Suprapubic skin (tissue), 4 donors: ENCODE measurements at regions not wholly inside any gene's neighbourhood (a gene's known extent, or its start where the extent isn't known, plus 50 kb on each side); places are given as distances from the start of the nearest gene placed in this dataset.
"Not testable (repeated sequence)": the region's sequence is repeated elsewhere in the genome, so short reads cannot be mapped to it uniquely, and the experiment has no call there.

ENCODE experiments used
- DNase-seq, 2 donors: peaks; one replicate each; pipeline ENCODE4 v3.0.0-alpha.2; 2019; ENCODE audit warnings: low spot score in 2 of 2
- H3K27ac ChIP-seq: fragments of 200-600 bp; sonication (generic); one replicate; pipeline ENCODE4 v1.5.1; 2019
- H3K27me3 ChIP-seq: fragments of 200-600 bp; sonication (generic); one replicate; pipeline ENCODE4 v1.5.1; 2019
- H3K36me3 ChIP-seq: fragments of 200-600 bp; sonication (generic); one replicate; pipeline ENCODE4 v1.5.1; 2019
- H3K4me1 ChIP-seq: fragments of 200-600 bp; sonication (generic); one replicate; pipeline ENCODE4 v1.5.1; 2019
- H3K4me3 ChIP-seq: fragments of 200-600 bp; sonication (generic); one replicate; pipeline ENCODE4 v1.5.1; 2019; ENCODE audit warnings: mild to moderate bottlenecking
- H3K9me3 ChIP-seq: fragments of 200-600 bp; sonication (generic); one replicate; pipeline ENCODE4 v1.5.1; 2019
- CTCF ChIP-seq, 2 donors: fragments of 200-600 bp in 1 of 2; fragments of 450-650 bp in 1 of 2; sonication (generic) in 1 of 2; IDR thresholded peaks; one replicate each; pipeline ENCODE4 v1.5.1; 2016 to 2019; ENCODE audit warnings: antibody characterized with exemption in 2 of 2, mild to moderate bottlenecking in 1 of 2, moderate library complexity in 1 of 2
- EP300 ChIP-seq: sonication (generic); formaldehyde crosslinking; IDR thresholded peaks from one replicate; pipeline ENCODE4 v1.6.1; 2017; ENCODE audit warnings: antibody characterized with exemption
- POLR2A ChIP-seq, 2 donors: fragments of 450-650 bp; IDR thresholded peaks; one replicate each; pipeline ENCODE4 v1.6.1; 2017; ENCODE audit warnings: antibody characterized with exemption in 2 of 2, mild to moderate bottlenecking in 2 of 2, moderate library complexity in 2 of 2
- POLR2AphosphoS5 ChIP-seq, 3 donors: sonication (generic); formaldehyde crosslinking; IDR thresholded peaks; one replicate each; pipeline ENCODE4 v1.6.1; 2017; ENCODE audit warnings: antibody characterized with exemption in 3 of 3
- WGBS: methylation state at CpG from one replicate; pipeline ENCODE4 v1.1.5; 2018; 5-methylcytosine and 5-hydroxymethylcytosine counted together

- TF ChIP-seq CTCF (IDR thresholded peaks at IDR 0.05) (no peak), EP300 (no peak), POLR2A (IDR thresholded peaks at IDR 0.05) (no peak), POLR2AphosphoS5 (IDR thresholded peaks at IDR 0.05) (no peak)
- H3K9me3 ChIP-seq, result no peaks in the 10 kb centered on the region
These were observed 251.2 kb upstream of the SGCG start for GRCh38 chr13:22929381-22930126.

GRCh38 chr13:22931576-22931975, 249.2 kb upstream of the SGCG start:
- Histone ChIP-seq H3K4me3 (no peak overlapping the region), H3K36me3 (no peaks in the 10 kb centered on the region), H3K27me3 (peaks cover 3% of the 10 kb centered on the region), H3K9me3 (no peaks in the 10 kb centered on the region), H3K4me1 (peaks cover 9% of the 10 kb centered on the region), H3K27ac (no peak overlapping the region)
- 42% methylated on average over 1 of the region's 1 CpG for WGBS
- no peak for TF ChIP-seq POLR2AphosphoS5 (IDR thresholded peaks at IDR 0.05)
- TF ChIP-seq CTCF (IDR thresholded peaks at IDR 0.05), result no peak
- TF ChIP-seq POLR2A (IDR thresholded peaks at IDR 0.05), result no peak
- TF ChIP-seq EP300, result no peak
- no peak for DNase-seq

More at GRCh38 chr13:22929381-22930126, 251.2 kb upstream of the SGCG start:
- H3K27me3 ChIP-seq, result peaks cover 3% of the 10 kb centered on the region
- WGBS, result 88% methylated on average over 7 of the region's 7 CpGs
- peak in 1 of 2 donors; percentile 55 for DNase-seq
- no peak overlapping the region for H3K27ac ChIP-seq
- H3K4me1 ChIP-seq, result peaks cover 12% of the 10 kb centered on the region
- H3K36me3 ChIP-seq, result no peaks in the 10 kb centered on the region
- H3K4me3 ChIP-seq, result no peak overlapping the region

- peak in 1 of 2 donors; percentile 64 for DNase-seq
- not testable (repeated sequence) for H3K27ac ChIP-seq, H3K9me3 ChIP-seq, H3K27me3 ChIP-seq, H3K36me3 ChIP-seq, H3K4me1 ChIP-seq, H3K4me3 ChIP-seq
- 89% methylated on average over 15 of the region's 20 CpGs for WGBS
These were observed 248.0 kb upstream of the SGCG start for GRCh38 chr13:22932632-22933412.

- 79% methylated on average over 8 of the region's 8 CpGs for WGBS
- TF ChIP-seq EP300, result no peak
- TF ChIP-seq POLR2AphosphoS5 (IDR thresholded peaks at IDR 0.05), result no peak
- no peak for TF ChIP-seq POLR2A (IDR thresholded peaks at IDR 0.05)
- no peak for TF ChIP-seq CTCF (IDR thresholded peaks at IDR 0.05)
- Histone ChIP-seq H3K27ac (no peak overlapping the region), H3K4me1 (no peaks in the 10 kb centered on the region), H3K9me3 (no peaks in the 10 kb centered on the region), H3K4me3 (no peak overlapping the region), H3K36me3 (no peaks in the 10 kb centered on the region), H3K27me3 (no peaks in the 10 kb centered on the region)
- no peak for DNase-seq
These were observed 247.1 kb upstream of the SGCG start for GRCh38 chr13:22933571-22934181.

GRCh38 chr13:22934744-22935523, 245.8 kb upstream of the SGCG start:
- Histone ChIP-seq H3K4me1 (no peaks in the 10 kb centered on the region), H3K27me3 (no peaks in the 10 kb centered on the region), H3K4me3 (no peak overlapping the region), H3K27ac (no peak overlapping the region), H3K9me3 (no peaks in the 10 kb centered on the region), H3K36me3 (no peaks in the 10 kb centered on the region)
- 86% methylated on average over 7 of the region's 25 CpGs for WGBS
- TF ChIP-seq EP300 (no peak), POLR2AphosphoS5 (IDR thresholded peaks at IDR 0.05) (no peak), POLR2A (IDR thresholded peaks at IDR 0.05) (no peak), CTCF (IDR thresholded peaks at IDR 0.05) (no peak)
- no peak for DNase-seq
